GM10266 (cell line): ENCODE measurements at regions not wholly inside any gene's neighbourhood (a gene's known extent, or its start where the extent isn't known, plus 50 kb on each side); places are given as distances from the start of the nearest gene placed in this dataset.

Experiments used
- DNase-seq: peaks from one replicate; pipeline ENCODE4 v3.0.0; 2012; ENCODE audit errors: extremely low spot score
- CTCF ChIP-seq: IDR thresholded peaks from 2 replicates; pipeline ENCODE4 v1.5.1; 2012; ENCODE audit warnings: mild to moderate bottlenecking, low read depth; ENCODE audit not compliant: control insufficient read depth, insufficient read depth; ENCODE audit errors: missing control alignments

GRCh38 chr3:17936736-17937480 is 194.5 kb upstream of the TBC1D5 start:
- TF ChIP-seq CTCF = no peak
- DNase-seq = no peak

DNA sequence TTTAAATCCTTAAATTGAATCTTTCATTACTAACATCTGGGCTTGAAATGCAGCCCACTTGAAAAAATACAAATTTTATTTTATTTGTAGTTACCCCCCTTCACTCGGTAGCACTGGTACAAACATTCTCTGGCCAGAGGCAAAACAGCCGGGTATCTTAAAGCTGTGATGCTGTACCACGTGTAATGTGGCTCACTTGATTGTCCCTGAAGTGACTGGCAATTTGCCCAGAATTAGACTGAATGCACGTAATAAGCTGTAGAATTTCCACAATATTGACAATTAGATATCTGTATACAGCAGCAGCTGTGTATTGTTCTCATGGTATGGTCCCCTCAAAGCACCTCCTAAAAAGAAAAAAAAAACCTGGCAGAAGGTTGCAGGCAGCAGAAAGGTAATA is 192.8 kb upstream of the TBC1D5 start:
- DNase-seq = no peak
- no peak for TF ChIP-seq CTCF

- DNase-seq = no peak
- no peak for TF ChIP-seq CTCF
Measured at GRCh38 chr3:17932136-17932771, 189.8 kb upstream of the TBC1D5 start.

DNA sequence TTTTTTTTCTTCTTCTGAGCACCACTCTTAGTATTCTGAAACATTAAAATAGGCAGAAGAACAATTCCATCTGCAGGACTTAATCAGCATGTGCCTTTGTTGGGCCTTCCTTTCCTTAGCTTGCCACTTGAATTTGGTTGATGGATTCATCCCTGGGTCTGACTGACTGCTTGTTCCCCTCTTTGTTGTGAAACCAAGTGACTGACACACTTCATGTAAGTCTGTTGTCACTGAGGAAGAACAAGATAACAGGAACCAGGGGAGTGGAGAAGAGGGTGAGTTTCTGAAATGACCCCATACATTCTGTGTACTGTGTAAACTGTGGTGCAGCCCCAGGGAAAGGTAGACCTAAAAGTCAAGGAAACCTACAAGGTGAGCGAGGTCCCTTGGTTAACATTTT is 188.7 kb upstream of the TBC1D5 start:
- DNase-seq = no peak
- TF ChIP-seq CTCF = no peak

- TF ChIP-seq CTCF = no peak
- no peak for DNase-seq
Measured at GRCh38 chr3:17928502-17929145, 186.2 kb upstream of the TBC1D5 start.

GRCh38 chr3:17927036-17927435 is 184.6 kb upstream of the TBC1D5 start:
- DNase-seq = no peak
- TF ChIP-seq CTCF = no peak

GRCh38 chr3:17915341-17915740 is 172.9 kb upstream of the TBC1D5 start:
- no peak for DNase-seq
- no peak for TF ChIP-seq CTCF
